DOHH2 (cell line): ENCODE measurements at regions not wholly inside any gene's neighbourhood (a gene's known extent, or its start where the extent isn't known, plus 50 kb on each side); places are given as distances from the start of the nearest gene placed in this dataset.

Experiments
- EZH2phosphoT487 ChIP-seq: fragments of 200-600 bp; sonication (generic); IDR thresholded peaks from 2 replicates; pipeline ENCODE4 v1.6.1; 2017; ENCODE audit warnings: borderline replicate concordance, mild to moderate bottlenecking, antibody characterized with exemption, low read length, moderate library complexity, mixed read lengths
- TF ChIP-seq, protein P1 (sequence below): fragments of 200-600 bp; sonication (generic); IDR thresholded peaks from one replicate; pipeline ENCODE4 v1.5.1; 2014; ENCODE audit warnings: antibody characterized with exemption, mild to moderate bottlenecking, low read depth, low read length; ENCODE audit not compliant: poor library complexity, severe bottlenecking

DNA sequence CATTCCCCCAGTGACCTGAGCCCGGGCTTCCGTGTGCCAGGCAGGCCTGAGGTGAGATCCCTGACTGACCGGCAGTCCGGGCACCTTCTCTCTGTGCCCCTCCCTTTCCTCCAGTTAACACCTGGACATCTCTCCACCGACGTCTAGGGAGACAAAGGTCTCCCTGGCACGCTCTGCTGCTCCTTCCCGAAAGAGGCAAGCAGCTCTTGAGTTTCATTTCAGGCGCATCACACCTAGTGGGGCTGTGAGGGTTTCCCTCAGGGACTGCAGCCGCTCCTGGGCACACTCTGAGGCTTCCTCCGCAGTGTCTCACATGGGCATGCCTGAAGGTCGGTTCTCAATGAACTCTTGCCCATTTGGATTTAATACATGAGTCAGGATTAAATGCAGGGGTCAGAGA, 322.7 kb downstream of the CTTN start:
- TF ChIP-seq, protein P1, sequence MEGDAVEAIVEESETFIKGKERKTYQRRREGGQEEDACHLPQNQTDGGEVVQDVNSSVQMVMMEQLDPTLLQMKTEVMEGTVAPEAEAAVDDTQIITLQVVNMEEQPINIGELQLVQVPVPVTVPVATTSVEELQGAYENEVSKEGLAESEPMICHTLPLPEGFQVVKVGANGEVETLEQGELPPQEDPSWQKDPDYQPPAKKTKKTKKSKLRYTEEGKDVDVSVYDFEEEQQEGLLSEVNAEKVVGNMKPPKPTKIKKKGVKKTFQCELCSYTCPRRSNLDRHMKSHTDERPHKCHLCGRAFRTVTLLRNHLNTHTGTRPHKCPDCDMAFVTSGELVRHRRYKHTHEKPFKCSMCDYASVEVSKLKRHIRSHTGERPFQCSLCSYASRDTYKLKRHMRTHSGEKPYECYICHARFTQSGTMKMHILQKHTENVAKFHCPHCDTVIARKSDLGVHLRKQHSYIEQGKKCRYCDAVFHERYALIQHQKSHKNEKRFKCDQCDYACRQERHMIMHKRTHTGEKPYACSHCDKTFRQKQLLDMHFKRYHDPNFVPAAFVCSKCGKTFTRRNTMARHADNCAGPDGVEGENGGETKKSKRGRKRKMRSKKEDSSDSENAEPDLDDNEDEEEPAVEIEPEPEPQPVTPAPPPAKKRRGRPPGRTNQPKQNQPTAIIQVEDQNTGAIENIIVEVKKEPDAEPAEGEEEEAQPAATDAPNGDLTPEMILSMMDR, result no peak
- no peak for TF ChIP-seq EZH2phosphoT487
